ENCODE measurements at regions not wholly inside any gene's neighbourhood (a gene's known extent, or its start where the extent isn't known, plus 50 kb on each side); places are given as distances from the start of the nearest gene placed in this dataset.

GRCh38 chr7:32400676-32401075 lies 89.5 kb downstream of the LSM5 start:
- no peak for DNase-seq (ENCODE audit: low read depth in 6 of 9, low spot score in 9 of 9)
- no peak overlapping the region for H3K27ac ChIP-seq (ENCODE audit: low read depth in 1 of 2, low read length in 1 of 2)
- no peaks in the 10 kb centered on the region for H3K4me1 ChIP-seq (ENCODE audit: control insufficient read depth in 2 of 2, insufficient read depth in 2 of 2, low read length in 2 of 2)
- WGBS: 92% methylated on average over 4 of the region's 4 CpGs
- no peak overlapping the region for H3K4me3 ChIP-seq (ENCODE audit: low read length in 2 of 2)
- H3K9me3 ChIP-seq (ENCODE audit: control insufficient read depth in 2 of 2, insufficient read depth in 1 of 2, low read length in 1 of 2): no peaks in the 10 kb centered on the region
- H3K36me3 ChIP-seq (ENCODE audit: control insufficient read depth in 2 of 2, insufficient read depth in 2 of 2, low read length in 1 of 2): no peaks in the 10 kb centered on the region
- no peaks in the 10 kb centered on the region for H3K27me3 ChIP-seq (ENCODE audit: control insufficient read depth in 2 of 2, insufficient read depth in 1 of 2, low read length in 1 of 2)

- Histone ChIP-seq H3K9me3 (ENCODE audit: control insufficient read depth in 2 of 2, insufficient read depth in 1 of 2, low read length in 1 of 2) (no peaks in the 10 kb centered on the region), H3K4me3 (ENCODE audit: low read length in 2 of 2) (no peak overlapping the region), H3K27me3 (ENCODE audit: control insufficient read depth in 2 of 2, insufficient read depth in 1 of 2, low read length in 1 of 2) (no peaks in the 10 kb centered on the region), H3K27ac (ENCODE audit: low read depth in 1 of 2, low read length in 1 of 2) (no peak overlapping the region), H3K36me3 (ENCODE audit: control insufficient read depth in 2 of 2, insufficient read depth in 2 of 2, low read length in 1 of 2) (no peaks in the 10 kb centered on the region), H3K4me1 (ENCODE audit: control insufficient read depth in 2 of 2, insufficient read depth in 2 of 2, low read length in 2 of 2) (no peaks in the 10 kb centered on the region)
- no peak for DNase-seq (ENCODE audit: low read depth in 6 of 9, low spot score in 9 of 9)
- 94% methylated on average over 3 of the region's 3 CpGs for WGBS
Observed at GRCh38 chr7:32399311-32399710, 90.9 kb downstream of the LSM5 start.

GRCh38 chr7:32395168-32395567 lies 95.0 kb downstream of the LSM5 start:
- Histone ChIP-seq H3K9me3 (ENCODE audit: control insufficient read depth in 2 of 2, insufficient read depth in 1 of 2, low read length in 1 of 2) (no peaks in the 10 kb centered on the region), H3K27ac (ENCODE audit: low read depth in 1 of 2, low read length in 1 of 2) (no peak overlapping the region), H3K4me3 (ENCODE audit: low read length in 2 of 2) (no peak overlapping the region), H3K27me3 (ENCODE audit: control insufficient read depth in 2 of 2, insufficient read depth in 1 of 2, low read length in 1 of 2) (no peaks in the 10 kb centered on the region), H3K36me3 (ENCODE audit: control insufficient read depth in 2 of 2, insufficient read depth in 2 of 2, low read length in 1 of 2) (no peaks in the 10 kb centered on the region), H3K4me1 (ENCODE audit: control insufficient read depth in 2 of 2, insufficient read depth in 2 of 2, low read length in 2 of 2) (no peaks in the 10 kb centered on the region)
- DNase-seq (ENCODE audit: low read depth in 6 of 9, low spot score in 9 of 9): no peak
- WGBS: 95% methylated on average over 1 of the region's 1 CpG

GRCh38 chr7:32393861-32394260 lies 96.3 kb downstream of the LSM5 start:
- no peaks in the 10 kb centered on the region for H3K4me1 ChIP-seq (ENCODE audit: control insufficient read depth in 2 of 2, insufficient read depth in 2 of 2, low read length in 2 of 2)
- no peaks in the 10 kb centered on the region for H3K27me3 ChIP-seq (ENCODE audit: control insufficient read depth in 2 of 2, insufficient read depth in 1 of 2, low read length in 1 of 2)
- 96% methylated on average over 1 of the region's 1 CpG for WGBS
- H3K9me3 ChIP-seq (ENCODE audit: control insufficient read depth in 2 of 2, insufficient read depth in 1 of 2, low read length in 1 of 2): no peaks in the 10 kb centered on the region
- no peak overlapping the region for H3K27ac ChIP-seq (ENCODE audit: low read depth in 1 of 2, low read length in 1 of 2)
- no peaks in the 10 kb centered on the region for H3K36me3 ChIP-seq (ENCODE audit: control insufficient read depth in 2 of 2, insufficient read depth in 2 of 2, low read length in 1 of 2)
- DNase-seq (ENCODE audit: low read depth in 6 of 9, low spot score in 9 of 9): no peak
- no peak overlapping the region for H3K4me3 ChIP-seq (ENCODE audit: low read length in 2 of 2)

GRCh38 chr7:32390210-32390609 lies 100.0 kb downstream of the LSM5 start:
- 52% methylated on average over 2 of the region's 2 CpGs for WGBS
- Histone ChIP-seq H3K27ac (ENCODE audit: low read depth in 1 of 2, low read length in 1 of 2) (no peak overlapping the region), H3K4me3 (ENCODE audit: low read length in 2 of 2) (no peak overlapping the region), H3K9me3 (ENCODE audit: control insufficient read depth in 2 of 2, insufficient read depth in 1 of 2, low read length in 1 of 2) (no peaks in the 10 kb centered on the region), H3K27me3 (ENCODE audit: control insufficient read depth in 2 of 2, insufficient read depth in 1 of 2, low read length in 1 of 2) (no peaks in the 10 kb centered on the region), H3K4me1 (ENCODE audit: control insufficient read depth in 2 of 2, insufficient read depth in 2 of 2, low read length in 2 of 2) (no peaks in the 10 kb centered on the region), H3K36me3 (ENCODE audit: control insufficient read depth in 2 of 2, insufficient read depth in 2 of 2, low read length in 1 of 2) (no peaks in the 10 kb centered on the region)
- no peak for DNase-seq (ENCODE audit: low read depth in 6 of 9, low spot score in 9 of 9)

- no peaks in the 10 kb centered on the region for H3K36me3 ChIP-seq (ENCODE audit: control insufficient read depth in 2 of 2, insufficient read depth in 2 of 2, low read length in 1 of 2)
- no peak overlapping the region for H3K4me3 ChIP-seq (ENCODE audit: low read length in 2 of 2)
- no peaks in the 10 kb centered on the region for H3K4me1 ChIP-seq (ENCODE audit: control insufficient read depth in 2 of 2, insufficient read depth in 2 of 2, low read length in 2 of 2)
- DNase-seq (ENCODE audit: low read depth in 6 of 9, low spot score in 9 of 9): no peak
- H3K27ac ChIP-seq (ENCODE audit: low read depth in 1 of 2, low read length in 1 of 2): no peak overlapping the region
- no peaks in the 10 kb centered on the region for H3K27me3 ChIP-seq (ENCODE audit: control insufficient read depth in 2 of 2, insufficient read depth in 1 of 2, low read length in 1 of 2)
- WGBS: 95% methylated on average over 2 of the region's 2 CpGs
- no peaks in the 10 kb centered on the region for H3K9me3 ChIP-seq (ENCODE audit: control insufficient read depth in 2 of 2, insufficient read depth in 1 of 2, low read length in 1 of 2)
Observed at GRCh38 chr7:32385316-32385956, 104.7 kb downstream of the LSM5 start.

GRCh38 chr7:32381024-32381601 lies 109.1 kb downstream of the LSM5 start:
- Histone ChIP-seq H3K4me3 (ENCODE audit: low read length in 2 of 2) (no peak overlapping the region), H3K4me1 (ENCODE audit: control insufficient read depth in 2 of 2, insufficient read depth in 2 of 2, low read length in 2 of 2) (no peaks in the 10 kb centered on the region), H3K27me3 (ENCODE audit: control insufficient read depth in 2 of 2, insufficient read depth in 1 of 2, low read length in 1 of 2) (no peaks in the 10 kb centered on the region), H3K9me3 (ENCODE audit: control insufficient read depth in 2 of 2, insufficient read depth in 1 of 2, low read length in 1 of 2) (no peaks in the 10 kb centered on the region), H3K36me3 (ENCODE audit: control insufficient read depth in 2 of 2, insufficient read depth in 2 of 2, low read length in 1 of 2) (no peaks in the 10 kb centered on the region), H3K27ac (ENCODE audit: low read depth in 1 of 2, low read length in 1 of 2) (no peak overlapping the region)
- DNase-seq (ENCODE audit: low read depth in 6 of 9, low spot score in 9 of 9): no peak
- WGBS: 68% methylated on average over 4 of the region's 4 CpGs

GRCh38 chr7:32379510-32380112 lies 110.6 kb downstream of the LSM5 start:
- no peaks in the 10 kb centered on the region for H3K27me3 ChIP-seq (ENCODE audit: control insufficient read depth in 2 of 2, insufficient read depth in 1 of 2, low read length in 1 of 2)
- no peak overlapping the region for H3K4me3 ChIP-seq (ENCODE audit: low read length in 2 of 2)
- no peaks in the 10 kb centered on the region for H3K9me3 ChIP-seq (ENCODE audit: control insufficient read depth in 2 of 2, insufficient read depth in 1 of 2, low read length in 1 of 2)
- DNase-seq (ENCODE audit: low read depth in 6 of 9, low spot score in 9 of 9): no peak
- 91% methylated on average over 2 of the region's 2 CpGs for WGBS
- H3K4me1 ChIP-seq (ENCODE audit: control insufficient read depth in 2 of 2, insufficient read depth in 2 of 2, low read length in 2 of 2): no peaks in the 10 kb centered on the region
- H3K27ac ChIP-seq (ENCODE audit: low read depth in 1 of 2, low read length in 1 of 2): no peak overlapping the region
- no peaks in the 10 kb centered on the region for H3K36me3 ChIP-seq (ENCODE audit: control insufficient read depth in 2 of 2, insufficient read depth in 2 of 2, low read length in 1 of 2)

GRCh38 chr7:32378988-32379387 lies 111.2 kb downstream of the LSM5 start:
- Histone ChIP-seq H3K4me3 (ENCODE audit: low read length in 2 of 2) (no peak overlapping the region), H3K36me3 (ENCODE audit: control insufficient read depth in 2 of 2, insufficient read depth in 2 of 2, low read length in 1 of 2) (no peaks in the 10 kb centered on the region), H3K27me3 (ENCODE audit: control insufficient read depth in 2 of 2, insufficient read depth in 1 of 2, low read length in 1 of 2) (no peaks in the 10 kb centered on the region), H3K4me1 (ENCODE audit: control insufficient read depth in 2 of 2, insufficient read depth in 2 of 2, low read length in 2 of 2) (no peaks in the 10 kb centered on the region), H3K9me3 (ENCODE audit: control insufficient read depth in 2 of 2, insufficient read depth in 1 of 2, low read length in 1 of 2) (no peaks in the 10 kb centered on the region), H3K27ac (ENCODE audit: low read depth in 1 of 2, low read length in 1 of 2) (no peak overlapping the region)
- WGBS: 56% methylated on average over 2 of the region's 2 CpGs
- DNase-seq (ENCODE audit: low read depth in 6 of 9, low spot score in 9 of 9): no peak
